22Rv1 (cell line): ENCODE measurements at regions not wholly inside any gene's neighbourhood (a gene's known extent, or its start where the extent isn't known, plus 50 kb on each side); places are given as distances from the start of the nearest gene placed in this dataset.

Experiments
- H3K27ac ChIP-seq: fragments of 450-650 bp; 2 replicates; pipeline ENCODE4 v1.5.1; 2017
- CTCF ChIP-seq: fragments of 450-650 bp; IDR thresholded peaks from 2 replicates; pipeline ENCODE4 v1.5.1; 2017; ENCODE audit warnings: mild to moderate bottlenecking
- ZFX ChIP-seq: fragments of 450-650 bp; IDR thresholded peaks from 2 replicates; pipeline ENCODE4 v1.6.1; 2017; ENCODE audit warnings: antibody characterized with exemption, borderline replicate concordance

- TF ChIP-seq ZFX (no peak), CTCF (no peak)
- no peak overlapping the region for H3K27ac ChIP-seq
Observed at GRCh38 chr7:35536396-35536826, 158.5 kb downstream of the HERPUD2 start.

DNA sequence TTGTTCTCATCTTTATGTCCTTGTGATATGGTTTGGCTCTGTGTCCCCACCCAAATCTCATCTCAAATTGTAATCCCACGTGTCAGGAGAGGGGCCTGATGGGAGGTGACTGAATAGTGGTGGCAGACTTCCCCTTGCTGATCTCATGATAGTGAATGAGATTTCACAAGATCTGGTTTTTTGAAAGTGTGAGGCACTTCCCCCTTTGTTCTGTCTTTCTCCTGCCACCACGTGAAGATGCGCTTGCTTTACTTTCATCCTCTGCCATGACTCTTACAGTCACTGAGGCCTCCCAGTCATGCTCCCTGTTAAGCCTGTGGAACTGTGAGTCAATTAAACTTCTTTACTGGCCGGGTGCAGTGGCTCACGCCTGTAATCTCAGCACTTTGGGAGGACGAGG, 161.0 kb downstream of the HERPUD2 start:
- TF ChIP-seq CTCF (no peak), ZFX (no peak)
- H3K27ac ChIP-seq = no peak overlapping the region

GRCh38 chr7:35530124-35531109, 164.5 kb downstream of the HERPUD2 start:
- TF ChIP-seq CTCF = no peak
- TF ChIP-seq ZFX = no peak
- no peak overlapping the region for H3K27ac ChIP-seq

- TF ChIP-seq CTCF = no peak
- no peak overlapping the region for H3K27ac ChIP-seq
Observed at GRCh38 chr7:35529713-35530112, 165.2 kb downstream of the HERPUD2 start.

DNA sequence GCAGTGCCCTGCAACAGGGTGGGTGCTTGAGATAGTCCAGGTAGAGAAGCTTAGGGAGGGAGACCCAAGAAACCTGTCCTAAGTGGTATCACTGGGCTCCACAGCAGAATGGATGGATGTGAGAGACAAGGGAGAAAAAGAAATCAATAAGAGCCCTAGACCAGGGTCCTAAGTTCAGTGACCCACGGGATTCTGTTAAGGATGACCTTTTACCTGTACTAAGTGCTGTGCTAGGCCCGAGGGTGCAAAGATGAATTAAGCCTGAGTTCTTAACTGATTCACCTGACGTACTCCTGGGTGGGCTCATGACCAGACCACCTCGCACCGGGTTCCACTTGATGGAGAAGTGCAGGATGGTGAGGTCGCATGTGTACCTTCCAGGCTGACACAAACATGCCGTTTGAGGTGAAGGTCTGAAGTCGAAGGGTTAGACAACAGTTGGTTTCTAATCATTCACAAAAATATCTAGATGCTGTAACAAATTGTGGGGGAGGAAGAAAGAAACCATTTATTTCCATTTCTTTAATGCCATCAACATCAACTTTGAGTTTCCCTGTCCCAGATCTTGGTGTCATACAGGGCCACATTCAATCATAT, 166.5 kb downstream of the HERPUD2 start:
- no peak for TF ChIP-seq ZFX
- no peak for TF ChIP-seq CTCF

GRCh38 chr7:35526645-35527044, 168.3 kb downstream of the HERPUD2 start:
- TF ChIP-seq ZFX (no peak), CTCF (no peak)
- no peak overlapping the region for H3K27ac ChIP-seq

More for the DNA sequence above, 166.5 kb downstream of the HERPUD2 start:
- H3K27ac ChIP-seq = no peak overlapping the region

- no peak overlapping the region for H3K27ac ChIP-seq
- TF ChIP-seq ZFX (no peak), CTCF (no peak)
Observed at GRCh38 chr7:35524112-35524804, 170.7 kb downstream of the HERPUD2 start.
